ENCODE measurements at regions not wholly inside any gene's neighbourhood (a gene's known extent, or its start where the extent isn't known, plus 50 kb on each side); places are given as distances from the start of the nearest gene placed in this dataset.
"Not testable (repeated sequence)": the region's sequence is repeated elsewhere in the genome, so short reads cannot be mapped to it uniquely, and the experiment has no call there.

GRCh38 chr3:71964170-71964569 is 179.2 kb upstream of the PROK2 start:
- no peak overlapping the region for H3K4me3 ChIP-seq (ENCODE audit: low read depth, low read length)

GRCh38 chr3:71962561-71963240 is 177.8 kb upstream of the PROK2 start:
- no peak overlapping the region for H3K4me3 ChIP-seq (ENCODE audit: low read depth, low read length)

GRCh38 chr3:71961891-71962290 is 176.9 kb upstream of the PROK2 start:
- no peak overlapping the region for H3K4me3 ChIP-seq (ENCODE audit: low read depth, low read length)

DNA sequence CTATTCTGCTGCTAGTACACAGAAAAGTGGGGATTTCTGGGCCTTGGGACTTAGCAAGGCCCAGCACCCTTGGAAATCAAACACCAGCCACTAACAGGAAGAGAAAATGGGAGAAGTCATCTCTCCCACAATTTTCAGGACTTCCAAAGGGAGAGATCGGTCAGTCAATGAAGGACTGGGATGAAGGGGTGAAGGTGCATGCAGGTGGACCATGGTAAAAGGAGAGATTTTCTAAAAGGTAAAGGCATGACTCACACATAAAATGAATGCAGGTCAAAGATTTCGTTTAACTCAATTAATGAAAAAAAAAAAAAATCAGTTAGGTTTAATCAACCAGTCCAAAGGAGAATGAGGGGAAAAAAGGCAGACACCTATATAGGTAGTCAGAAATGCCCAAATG is 176.4 kb upstream of the PROK2 start:
- no peak overlapping the region for H3K4me3 ChIP-seq (ENCODE audit: low read depth, low read length)

DNA sequence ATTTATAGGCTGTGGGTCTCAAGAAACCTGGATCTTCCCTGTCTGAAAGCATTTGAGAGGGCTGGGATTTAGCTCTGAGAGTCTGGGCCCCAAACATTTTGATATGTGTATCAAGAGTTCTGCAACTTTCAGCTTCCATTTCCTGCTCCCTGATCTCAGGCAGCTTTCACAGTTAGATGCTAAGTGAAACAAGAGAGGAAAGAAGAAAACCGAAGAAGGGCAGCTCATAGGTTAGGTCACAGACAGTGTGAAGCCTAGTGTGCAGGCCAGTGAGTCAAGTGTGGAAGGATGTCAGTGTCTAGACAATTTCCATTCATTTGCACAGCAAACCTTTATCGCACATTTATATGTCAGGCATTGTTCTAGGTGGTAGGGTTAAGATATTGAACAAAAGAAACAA is 173.6 kb upstream of the PROK2 start:
- H3K4me3 ChIP-seq (ENCODE audit: low read depth, low read length) = no peak overlapping the region

- no peak overlapping the region for H3K4me3 ChIP-seq (ENCODE audit: low read depth, low read length)
Observed at GRCh38 chr3:71956716-71957115, 171.8 kb upstream of the PROK2 start.

DNA sequence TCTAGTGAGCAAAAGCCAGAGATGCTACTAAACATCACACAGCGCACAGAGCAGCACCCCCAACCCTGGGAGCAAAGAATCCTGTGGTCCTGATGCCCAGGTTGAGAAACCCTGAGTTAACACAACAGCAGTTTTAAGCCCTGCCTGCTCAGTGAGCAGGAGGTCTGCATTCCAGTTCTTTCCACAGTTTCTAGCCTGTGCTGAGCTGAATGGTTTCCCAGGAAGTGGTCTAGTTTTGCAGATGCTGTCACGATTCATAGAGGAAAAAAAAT is 171.1 kb upstream of the PROK2 start:
- no peak overlapping the region for H3K4me3 ChIP-seq (ENCODE audit: low read depth, low read length)

GRCh38 chr3:71955240-71956068 is 170.5 kb upstream of the PROK2 start:
- no peak overlapping the region for H3K4me3 ChIP-seq (ENCODE audit: low read depth, low read length)

DNA sequence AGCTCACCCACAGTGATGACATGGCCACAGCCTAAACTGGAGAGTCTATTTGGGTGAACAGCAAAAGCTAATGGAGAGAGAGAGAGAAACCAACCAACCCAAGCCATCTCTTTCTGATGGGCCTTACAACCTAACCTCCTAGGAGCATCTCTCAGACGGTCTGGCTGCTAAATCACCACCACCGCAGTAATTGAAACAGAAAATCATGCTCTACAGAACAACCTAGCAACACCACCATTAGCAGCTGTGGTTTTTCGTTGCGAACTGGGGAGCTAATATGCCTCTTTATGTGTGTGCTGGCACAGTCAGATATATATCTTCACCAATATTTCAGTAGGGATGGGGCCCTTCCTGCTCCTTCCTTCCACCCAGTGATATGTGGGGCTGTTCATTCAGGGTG is 166.9 kb upstream of the PROK2 start:
- H3K4me3 ChIP-seq (ENCODE audit: low read depth, low read length) = no peak overlapping the region

DNA sequence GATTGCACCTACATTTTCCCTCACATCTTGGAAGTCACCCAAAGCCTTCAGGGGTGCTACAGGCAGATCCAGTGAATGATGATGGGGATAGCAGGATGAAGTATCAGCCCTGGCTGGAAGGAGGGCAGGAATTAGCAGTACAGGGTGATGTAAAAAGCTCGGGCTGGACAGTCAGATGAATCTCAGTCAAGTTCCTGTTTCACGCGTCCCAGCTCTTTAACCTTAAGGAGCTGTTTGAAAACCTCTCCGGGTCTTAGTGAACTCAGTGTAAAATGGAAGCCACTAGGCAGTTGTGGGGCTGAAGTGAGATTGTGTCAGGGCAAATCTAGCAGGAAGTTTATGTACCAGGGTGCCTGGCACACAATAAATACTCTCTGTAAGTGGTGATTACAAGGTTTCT is 166.4 kb upstream of the PROK2 start:
- no peak overlapping the region for H3K4me3 ChIP-seq (ENCODE audit: low read depth, low read length)

DNA sequence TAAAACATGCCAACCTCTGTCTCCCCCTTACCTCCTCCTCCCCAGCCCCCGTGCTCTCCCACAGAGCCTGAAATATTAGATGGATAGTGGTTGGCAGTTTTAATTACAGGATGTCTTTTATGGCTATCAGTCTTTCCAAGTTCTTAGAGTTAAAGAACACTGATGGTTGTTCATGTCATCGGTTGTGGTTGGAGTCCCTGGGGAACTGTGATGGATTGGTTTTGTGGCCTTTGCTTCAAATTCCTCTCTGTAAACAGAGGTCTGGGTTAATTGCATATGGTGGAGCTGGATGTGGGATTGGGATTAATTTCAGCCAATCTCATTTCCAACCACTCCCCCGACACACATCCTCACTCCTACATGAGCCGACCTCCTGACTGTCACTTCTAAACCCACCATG is 164.5 kb upstream of the PROK2 start:
- H3K4me3 ChIP-seq (ENCODE audit: low read depth, low read length) = no peak overlapping the region

- H3K4me3 ChIP-seq (ENCODE audit: low read depth, low read length) = no peak overlapping the region
Observed at GRCh38 chr3:71944482-71945065, 159.6 kb upstream of the PROK2 start.

- no peak overlapping the region for H3K4me3 ChIP-seq (ENCODE audit: low read depth, low read length)
Observed at GRCh38 chr3:71942432-71943187, 157.7 kb upstream of the PROK2 start.

DNA sequence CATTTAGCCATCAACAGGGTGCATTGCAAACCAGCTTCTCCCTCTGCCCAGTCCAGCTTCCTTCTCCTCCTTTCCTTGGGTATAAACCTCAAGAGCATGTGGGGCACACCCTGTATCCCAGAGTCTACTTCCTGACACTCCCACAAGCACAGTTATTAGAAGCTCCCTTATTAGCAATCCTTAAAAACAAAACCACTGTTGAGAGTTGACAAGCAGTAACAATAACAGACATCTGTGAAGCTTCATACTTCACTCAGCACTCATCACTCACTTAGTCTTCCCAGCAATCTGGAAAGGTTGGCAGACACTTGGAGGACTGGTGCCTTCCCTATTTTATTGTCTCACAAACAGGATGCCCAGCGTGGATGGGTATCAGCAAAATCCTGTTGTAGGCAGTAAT is 155.5 kb upstream of the PROK2 start:
- no peak overlapping the region for H3K4me3 ChIP-seq (ENCODE audit: low read depth, low read length)

DNA sequence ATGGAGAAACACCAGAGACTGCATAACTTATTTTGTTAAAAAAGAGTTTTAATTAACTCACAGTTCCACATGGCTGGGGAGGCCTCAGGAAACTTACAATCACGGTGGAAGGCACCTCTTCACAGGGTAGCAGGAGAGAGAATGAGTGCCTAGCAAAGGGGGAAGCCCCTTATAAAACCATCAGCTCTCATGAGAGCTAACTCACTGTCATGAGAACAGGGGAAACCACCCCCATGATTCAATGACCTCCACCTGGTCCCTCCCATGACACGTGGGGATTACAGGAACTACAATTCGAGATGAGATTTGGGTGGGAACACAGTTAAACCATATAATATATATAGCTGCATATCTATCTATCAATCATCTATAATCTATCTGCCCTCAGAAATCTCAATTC is 153.1 kb upstream of the PROK2 start:
- H3K4me3 ChIP-seq (ENCODE audit: low read depth, low read length) = not testable (repeated sequence)

DNA sequence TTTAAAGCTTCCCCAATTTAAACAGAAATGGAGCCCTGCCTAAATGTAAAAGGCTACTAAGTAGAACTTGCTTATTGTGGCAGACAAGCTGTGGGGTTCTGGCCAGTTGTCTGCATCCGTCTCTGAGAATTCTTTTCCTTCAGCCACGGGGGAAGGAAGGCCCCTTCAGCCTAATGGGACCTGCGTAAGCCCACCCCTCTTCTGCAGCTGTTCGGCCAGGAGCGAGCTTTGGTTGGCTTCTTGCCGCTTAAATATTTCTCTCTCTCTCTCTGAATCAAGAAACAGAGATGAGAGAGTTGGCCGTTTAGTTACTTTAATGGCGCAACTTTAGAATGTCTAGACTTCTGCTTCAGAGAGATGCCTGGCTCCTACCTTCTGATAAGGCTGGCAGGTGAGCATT is 151.7 kb upstream of the PROK2 start:
- H3K4me3 ChIP-seq (ENCODE audit: low read depth, low read length) = no peak overlapping the region

DNA sequence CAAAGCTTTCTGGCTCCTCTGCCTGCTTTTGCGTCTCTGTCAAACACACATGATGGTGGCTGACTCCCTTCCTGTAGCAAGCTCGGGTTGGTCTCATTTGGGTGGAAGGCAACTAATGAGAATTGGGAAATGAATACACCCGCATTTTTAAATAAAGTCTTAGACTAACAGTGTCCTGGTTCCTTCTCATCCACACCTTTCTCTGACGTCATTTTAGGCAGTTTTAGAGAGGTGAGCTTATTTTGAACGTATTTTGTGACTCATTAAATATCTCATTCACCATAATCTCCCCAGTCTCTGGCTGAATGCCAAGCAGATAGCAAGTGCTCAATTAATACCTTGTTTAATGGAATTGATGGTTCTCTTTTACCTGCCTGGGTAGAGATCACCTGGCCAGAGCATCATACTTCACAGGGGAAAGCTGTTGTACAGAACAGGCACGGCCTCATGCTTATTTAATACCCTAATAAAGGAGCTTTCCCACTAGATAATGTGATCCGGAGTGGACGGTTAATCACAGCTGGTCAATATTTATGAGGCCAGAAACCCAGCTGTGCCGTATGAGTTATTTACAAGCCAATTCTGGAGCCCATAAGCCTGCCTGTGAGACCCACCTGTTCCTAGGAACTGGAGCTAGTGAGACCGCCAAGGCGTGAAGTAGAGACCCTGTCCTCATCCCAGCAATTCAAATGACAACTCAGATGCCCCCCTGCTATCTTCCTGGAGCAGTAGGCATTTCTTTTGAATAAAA is 149.7 kb upstream of the PROK2 start:
- H3K4me3 ChIP-seq (ENCODE audit: low read depth, low read length) = no peak overlapping the region

GRCh38 chr3:71931922-71932321 is 147.0 kb upstream of the PROK2 start:
- H3K4me3 ChIP-seq (ENCODE audit: low read depth, low read length) = no peak overlapping the region

DNA sequence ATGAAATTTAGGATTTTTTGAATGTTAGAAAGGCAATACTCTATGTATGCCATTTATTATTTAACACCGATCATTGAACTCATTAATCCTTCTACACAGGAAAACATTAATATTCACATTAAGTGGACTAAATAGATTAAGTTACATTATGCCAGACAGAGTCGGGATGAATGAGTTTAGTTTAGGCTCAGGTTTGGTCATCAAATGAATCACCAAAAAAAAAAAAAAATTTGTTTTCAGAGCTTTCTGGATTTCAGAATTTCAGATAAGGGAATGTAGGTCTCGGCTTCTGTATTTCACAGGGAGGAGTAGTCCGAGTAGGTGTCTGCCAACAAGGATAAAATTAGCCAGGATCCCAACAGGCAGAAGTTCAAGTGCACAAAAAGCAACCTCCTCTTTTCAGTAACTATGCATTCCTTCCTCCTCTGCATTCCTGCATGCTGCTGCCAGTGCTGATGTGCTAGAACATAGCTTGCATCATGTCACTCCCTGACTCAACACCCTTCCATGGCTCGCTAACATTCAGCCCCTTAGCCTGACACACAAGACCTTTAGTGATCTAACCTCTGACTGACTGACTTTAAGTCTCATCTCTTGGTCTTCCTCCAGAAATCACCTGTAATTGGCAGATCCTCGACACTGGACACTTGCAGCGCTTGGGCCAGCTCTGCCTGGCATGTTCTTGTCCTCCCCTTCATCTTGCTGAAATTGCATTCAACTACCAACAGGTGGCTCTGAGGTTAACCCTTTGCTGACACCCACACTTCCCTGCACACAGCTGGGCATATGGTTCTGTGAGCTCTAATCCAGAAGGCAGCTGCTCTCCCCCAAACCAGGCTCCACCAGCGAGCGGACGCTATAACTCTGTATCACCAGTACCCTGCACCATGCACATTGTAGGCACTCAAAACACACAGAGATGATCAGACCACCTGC is 145.4 kb upstream of the PROK2 start:
- H3K4me3 ChIP-seq (ENCODE audit: low read depth, low read length) = no peak overlapping the region

- no peak overlapping the region for H3K4me3 ChIP-seq (ENCODE audit: low read depth, low read length)
Observed at GRCh38 chr3:71928212-71928611, 143.3 kb upstream of the PROK2 start.

All from iPS-11a (cell line).